ENCODE measurements at regions not wholly inside any gene's neighbourhood (a gene's known extent, or its start where the extent isn't known, plus 50 kb on each side); places are given as distances from the start of the nearest gene placed in this dataset.

DNA sequence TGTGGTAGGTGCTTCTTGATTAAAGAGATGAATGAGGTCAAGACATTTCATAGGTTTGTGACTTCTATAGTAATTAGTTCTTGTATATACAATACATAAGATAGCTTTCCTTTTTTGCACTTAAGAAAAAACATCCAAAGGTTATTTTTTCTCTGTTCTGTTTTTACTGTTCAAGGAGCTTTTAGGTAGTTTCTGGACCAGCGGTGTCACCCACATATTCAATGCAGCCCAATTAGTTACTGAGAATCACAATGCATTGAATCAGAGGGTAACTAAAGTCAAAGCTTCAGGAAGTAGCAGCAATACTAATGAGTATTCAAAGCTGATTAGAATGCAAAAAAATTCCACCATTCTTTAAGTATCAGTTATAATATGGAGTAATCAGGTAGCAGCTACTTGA lies 211.6 kb downstream of the SH2D1A start:
- no peak for FAIRE-seq
- TF ChIP-seq SPI1 (IDR thresholded peaks at IDR 0.05; ENCODE audit: low read depth, low read length) (no peak), POU2F2 (IDR thresholded peaks at IDR 0.05; ENCODE audit: low read depth, low read length) (no peak), PAX5 (IDR thresholded peaks at IDR 0.05; ENCODE audit: insufficient read depth, low read length, severe bottlenecking) (no peak), POLR2AphosphoS5 (IDR thresholded peaks at IDR 0.05; ENCODE audit: low read depth, low read length) (no peak), TAF1 (IDR thresholded peaks at IDR 0.05; ENCODE audit: low read depth, low read length) (no peak), POLR2A (IDR thresholded peaks at IDR 0.05; ENCODE audit: low read depth, low read length) (no peak)

DNA sequence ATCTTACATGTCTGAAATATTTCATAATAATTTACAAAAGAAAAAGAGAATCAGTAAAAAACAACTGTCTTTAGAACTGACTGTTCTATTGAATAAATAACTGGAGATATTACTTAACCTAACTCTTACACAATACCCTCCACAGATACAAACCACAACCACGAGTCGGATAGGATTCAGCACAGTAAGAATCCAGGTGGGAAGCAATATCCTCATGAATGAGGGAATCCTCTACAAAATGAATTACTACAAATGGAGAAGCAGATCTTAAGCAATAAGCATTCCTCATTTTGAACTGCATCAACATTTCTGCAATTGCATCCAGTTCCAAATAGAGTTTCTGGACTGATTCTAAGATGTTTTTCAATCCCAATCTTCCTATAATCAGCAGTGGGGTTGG lies 227.1 kb downstream of the SH2D1A start:
- DNase-seq (ENCODE audit: insufficient read length, low spot score) (no peak), FAIRE-seq (no peak)
- TF ChIP-seq TAF1 (IDR thresholded peaks at IDR 0.05; ENCODE audit: low read depth, low read length) (no peak), POLR2AphosphoS5 (IDR thresholded peaks at IDR 0.05; ENCODE audit: low read depth, low read length) (no peak), PAX5 (IDR thresholded peaks at IDR 0.05; ENCODE audit: insufficient read depth, low read length, severe bottlenecking) (no peak), POLR2A (IDR thresholded peaks at IDR 0.05; ENCODE audit: low read depth, low read length) (no peak), SPI1 (IDR thresholded peaks at IDR 0.05; ENCODE audit: low read depth, low read length) (no peak), POU2F2 (IDR thresholded peaks at IDR 0.05; ENCODE audit: low read depth, low read length) (no peak)

More for the DNA sequence above, 211.6 kb downstream of the SH2D1A start:
- DNase-seq (ENCODE audit: insufficient read length, low spot score) = no peak

DNA sequence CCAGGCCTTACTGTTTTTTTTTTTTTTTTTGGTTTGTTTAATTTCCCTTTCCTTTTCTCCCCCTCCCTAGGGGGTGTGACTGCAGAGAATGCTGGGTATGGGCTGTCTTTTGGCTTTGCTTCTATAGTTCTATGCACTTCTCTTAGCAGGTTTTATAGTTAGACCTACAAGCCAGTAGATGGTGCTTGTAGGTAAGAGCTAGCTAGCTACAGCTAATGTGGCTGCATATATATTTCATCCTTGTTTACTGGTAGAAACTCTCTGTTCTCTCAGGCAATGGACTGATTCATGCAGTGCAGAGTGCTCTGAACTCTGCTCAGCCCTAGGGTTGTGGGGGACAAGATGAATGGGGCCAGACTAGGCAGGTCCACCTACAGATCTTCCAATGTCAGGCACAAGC lies 246.4 kb downstream of the SH2D1A start:
- FAIRE-seq = no peak
- TF ChIP-seq POLR2A (IDR thresholded peaks at IDR 0.05; ENCODE audit: low read depth, low read length) = no peak
- TF ChIP-seq POLR2AphosphoS5 (IDR thresholded peaks at IDR 0.05; ENCODE audit: low read depth, low read length) = no peak
- no peak for TF ChIP-seq PAX5 (IDR thresholded peaks at IDR 0.05; ENCODE audit: insufficient read depth, low read length, severe bottlenecking)
- no peak for TF ChIP-seq TAF1 (IDR thresholded peaks at IDR 0.05; ENCODE audit: low read depth, low read length)
- no peak for TF ChIP-seq POU2F2 (IDR thresholded peaks at IDR 0.05; ENCODE audit: low read depth, low read length)
- no peak for TF ChIP-seq SPI1 (IDR thresholded peaks at IDR 0.05; ENCODE audit: low read depth, low read length)
- DNase-seq (ENCODE audit: insufficient read length, low spot score) = no peak

DNA sequence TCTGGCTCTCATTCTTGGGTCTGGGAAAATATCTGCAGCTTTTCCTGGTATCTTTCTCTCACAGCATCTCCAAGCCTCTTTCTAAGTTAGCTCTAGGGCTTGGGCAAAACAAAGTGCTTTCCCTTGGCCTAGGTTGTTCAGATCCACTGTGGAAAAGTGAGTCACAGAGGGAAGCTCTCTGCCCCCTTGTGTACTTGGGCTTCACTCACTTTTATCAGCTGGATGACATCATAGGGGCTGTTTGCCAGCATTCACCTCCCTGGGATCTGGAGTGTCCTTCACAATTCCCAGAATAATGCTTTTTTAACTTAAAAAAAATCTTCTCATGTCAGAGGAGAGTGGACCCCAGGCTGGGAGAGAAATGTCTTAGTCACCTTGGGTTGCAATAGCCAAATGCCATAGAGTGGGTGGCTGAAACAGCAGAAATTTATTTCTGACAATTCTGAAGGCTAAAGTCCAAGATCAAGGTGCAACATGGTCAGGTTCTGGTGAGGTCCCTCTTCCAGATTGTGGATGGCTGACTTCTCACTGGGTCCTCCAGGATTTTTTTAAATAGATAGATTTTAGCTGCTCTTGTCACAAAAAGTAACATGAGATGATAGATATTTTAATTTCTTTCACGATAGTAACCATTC lies 247.8 kb downstream of the SH2D1A start:
- TF ChIP-seq POLR2A (IDR thresholded peaks at IDR 0.05; ENCODE audit: low read depth, low read length) (no peak), POU2F2 (IDR thresholded peaks at IDR 0.05; ENCODE audit: low read depth, low read length) (no peak), POLR2AphosphoS5 (IDR thresholded peaks at IDR 0.05; ENCODE audit: low read depth, low read length) (no peak), PAX5 (IDR thresholded peaks at IDR 0.05; ENCODE audit: insufficient read depth, low read length, severe bottlenecking) (no peak), SPI1 (IDR thresholded peaks at IDR 0.05; ENCODE audit: low read depth, low read length) (no peak), TAF1 (IDR thresholded peaks at IDR 0.05; ENCODE audit: low read depth, low read length) (no peak)
- DNase-seq (ENCODE audit: insufficient read length, low spot score) (no peak), FAIRE-seq (no peak)

DNA sequence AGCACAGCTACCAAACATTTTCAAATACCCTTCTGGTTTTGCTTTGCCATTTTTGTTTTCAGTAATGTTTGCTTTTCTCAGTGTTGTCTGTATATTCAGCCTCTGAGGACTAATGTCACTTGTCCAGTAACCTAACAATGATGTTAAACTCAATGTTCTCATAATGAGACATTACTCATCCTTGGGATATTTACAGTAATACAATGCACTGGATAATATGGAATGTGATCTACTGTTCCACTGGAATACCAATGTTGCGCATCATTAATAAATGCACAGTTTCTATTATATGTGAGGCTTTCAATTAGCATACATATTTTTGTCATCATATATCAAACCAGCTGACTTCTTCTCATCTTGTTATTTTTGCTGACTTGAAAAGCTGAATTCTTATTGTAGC lies 259.1 kb downstream of the SH2D1A start:
- no peak for DNase-seq (ENCODE audit: insufficient read length, low spot score)
- TF ChIP-seq TAF1 (IDR thresholded peaks at IDR 0.05; ENCODE audit: low read depth, low read length) (no peak), POU2F2 (IDR thresholded peaks at IDR 0.05; ENCODE audit: low read depth, low read length) (no peak), POLR2A (IDR thresholded peaks at IDR 0.05; ENCODE audit: low read depth, low read length) (no peak)
- FAIRE-seq = no peak

DNA sequence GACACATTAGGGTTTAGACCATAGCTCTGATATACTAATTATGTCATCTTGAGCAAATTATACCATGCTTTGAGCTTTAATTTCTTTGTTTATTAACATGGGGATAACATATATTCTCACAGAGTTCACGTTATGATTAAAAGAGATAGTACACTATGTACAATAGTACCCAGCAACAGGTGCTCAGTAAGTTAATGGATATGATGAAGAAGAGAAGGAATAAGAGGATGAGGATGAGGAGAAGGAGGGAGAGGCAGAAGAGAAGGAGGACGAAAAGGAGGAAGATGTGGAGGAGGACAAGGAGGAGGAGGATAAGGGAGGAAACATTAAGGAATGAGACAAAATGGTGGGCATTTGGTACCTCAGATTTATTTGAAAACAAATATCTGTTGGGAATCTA lies 260.4 kb downstream of the SH2D1A start:
- DNase-seq (ENCODE audit: insufficient read length, low spot score) = no peak
- no peak for FAIRE-seq
- no peak for TF ChIP-seq TAF1 (IDR thresholded peaks at IDR 0.05; ENCODE audit: low read depth, low read length)
- TF ChIP-seq POLR2A (IDR thresholded peaks at IDR 0.05; ENCODE audit: low read depth, low read length) = no peak

DNA sequence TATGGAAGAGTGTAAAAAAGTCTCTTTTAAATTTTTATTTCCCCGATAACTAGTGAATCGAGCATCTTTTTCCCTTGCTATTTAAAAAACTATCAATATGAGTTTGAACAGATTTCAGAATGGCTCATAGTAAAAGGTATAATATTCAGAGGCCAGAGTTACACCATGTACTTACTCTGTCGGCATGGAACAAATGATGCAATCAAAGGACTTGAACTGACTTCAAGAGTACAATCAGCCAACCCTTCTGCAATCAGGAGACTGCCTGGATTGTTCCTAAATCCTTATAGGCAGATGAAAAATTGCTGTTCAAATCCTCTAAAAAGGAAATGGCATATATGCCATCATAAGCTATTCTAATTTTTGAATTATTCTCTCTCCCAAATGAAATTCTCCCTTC lies 273.3 kb downstream of the SH2D1A start:
- FAIRE-seq (no peak), DNase-seq (ENCODE audit: insufficient read length, low spot score) (no peak)
- TF ChIP-seq SPI1 (IDR thresholded peaks at IDR 0.05; ENCODE audit: low read depth, low read length) (no peak), TAF1 (IDR thresholded peaks at IDR 0.05; ENCODE audit: low read depth, low read length) (no peak), PAX5 (IDR thresholded peaks at IDR 0.05; ENCODE audit: insufficient read depth, low read length, severe bottlenecking) (no peak), POLR2A (IDR thresholded peaks at IDR 0.05; ENCODE audit: low read depth, low read length) (no peak), POLR2AphosphoS5 (IDR thresholded peaks at IDR 0.05; ENCODE audit: low read depth, low read length) (no peak), POU2F2 (IDR thresholded peaks at IDR 0.05; ENCODE audit: low read depth, low read length) (no peak)

DNA sequence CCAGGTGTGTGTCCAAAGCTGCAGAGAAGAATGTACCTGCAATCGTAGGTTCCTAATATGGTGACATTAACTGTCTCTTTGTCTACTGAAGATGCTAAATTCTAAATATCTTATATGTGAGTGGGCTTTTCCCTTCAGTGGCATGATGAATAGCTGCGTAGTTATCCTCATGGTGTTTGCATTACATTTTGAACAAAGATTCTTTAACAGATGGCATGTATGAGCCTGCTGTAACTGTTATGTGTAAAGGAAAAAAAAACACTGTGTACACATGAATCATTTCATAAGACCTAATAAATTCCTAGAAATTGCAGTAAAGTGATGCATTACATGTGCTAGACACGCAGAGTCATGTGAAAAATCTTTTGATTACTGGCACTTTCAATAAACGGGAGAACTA lies 288.0 kb downstream of the SH2D1A start:
- DNase-seq (ENCODE audit: insufficient read length, low spot score) (no peak), FAIRE-seq (no peak)
- TF ChIP-seq POLR2A (IDR thresholded peaks at IDR 0.05; ENCODE audit: low read depth, low read length) (no peak), PAX5 (IDR thresholded peaks at IDR 0.05; ENCODE audit: insufficient read depth, low read length, severe bottlenecking) (no peak), SPI1 (IDR thresholded peaks at IDR 0.05; ENCODE audit: low read depth, low read length) (no peak), POLR2AphosphoS5 (IDR thresholded peaks at IDR 0.05; ENCODE audit: low read depth, low read length) (no peak), POU2F2 (IDR thresholded peaks at IDR 0.05; ENCODE audit: low read depth, low read length) (no peak), TAF1 (IDR thresholded peaks at IDR 0.05; ENCODE audit: low read depth, low read length) (no peak)

DNA sequence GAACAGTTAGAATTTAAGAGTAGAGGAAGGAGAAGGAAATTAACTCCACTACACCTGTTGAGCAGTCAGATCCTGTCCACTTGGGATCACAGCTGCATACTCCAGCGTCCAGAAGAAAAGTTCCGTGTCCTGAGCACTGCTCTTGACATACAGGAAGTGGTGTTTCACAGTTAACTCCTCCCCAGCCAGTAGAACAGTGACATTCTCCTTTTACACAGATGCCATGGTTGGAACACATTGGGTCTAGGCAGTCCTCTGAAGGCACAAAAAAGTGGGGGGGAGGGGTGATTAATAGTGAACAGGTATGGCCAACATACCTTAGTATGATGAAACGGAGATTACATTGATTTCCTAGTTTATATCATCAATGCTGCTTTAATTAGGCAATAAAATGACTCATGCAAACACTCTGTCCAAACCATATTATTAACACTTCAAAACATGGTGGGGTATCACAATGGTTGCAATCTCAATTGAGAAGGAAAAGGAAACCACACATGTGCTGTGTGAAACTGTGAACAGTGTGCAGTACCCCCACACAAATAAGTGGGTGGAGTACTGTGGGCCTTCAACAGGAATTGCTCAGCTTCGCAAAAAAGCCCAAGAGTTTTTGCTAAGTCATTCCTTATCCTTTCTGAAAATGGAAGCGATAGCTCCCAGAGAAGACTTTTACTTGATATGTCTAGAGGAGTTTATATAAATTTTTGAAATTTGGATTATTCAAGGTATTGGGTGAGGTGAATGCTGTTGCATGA lies 295.6 kb downstream of the SH2D1A start:
- no peak for DNase-seq (ENCODE audit: insufficient read length, low spot score)
- FAIRE-seq = no peak
- TF ChIP-seq POLR2AphosphoS5 (IDR thresholded peaks at IDR 0.05; ENCODE audit: low read depth, low read length) (no peak), POLR2A (IDR thresholded peaks at IDR 0.05; ENCODE audit: low read depth, low read length) (no peak), TAF1 (IDR thresholded peaks at IDR 0.05; ENCODE audit: low read depth, low read length) (no peak), PAX5 (IDR thresholded peaks at IDR 0.05; ENCODE audit: insufficient read depth, low read length, severe bottlenecking) (no peak), SPI1 (IDR thresholded peaks at IDR 0.05; ENCODE audit: low read depth, low read length) (no peak), POU2F2 (IDR thresholded peaks at IDR 0.05; ENCODE audit: low read depth, low read length) (no peak)

DNA sequence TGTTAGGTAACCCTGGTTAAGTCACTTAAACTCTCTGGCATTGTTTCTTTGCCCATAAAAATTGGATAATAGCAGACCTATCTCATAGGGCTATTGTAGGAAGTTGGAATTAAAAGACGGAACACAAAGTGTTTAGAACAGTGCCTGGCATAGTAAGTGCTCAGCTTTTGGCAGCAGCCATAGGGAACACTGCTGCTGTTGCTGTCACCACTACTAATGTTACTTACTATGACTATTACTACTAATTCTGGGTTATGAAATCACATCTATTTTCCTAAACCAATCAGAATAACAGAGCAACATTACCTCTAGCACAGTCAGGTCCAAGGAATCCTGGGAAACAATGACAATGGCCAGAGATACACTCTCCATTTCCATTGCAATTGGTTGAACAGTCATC lies 300.0 kb downstream of the SH2D1A start:
- DNase-seq (ENCODE audit: insufficient read length, low spot score) = no peak
- no peak for FAIRE-seq
- TF ChIP-seq POLR2A (IDR thresholded peaks at IDR 0.05; ENCODE audit: low read depth, low read length) = no peak
- TF ChIP-seq TAF1 (IDR thresholded peaks at IDR 0.05; ENCODE audit: low read depth, low read length) = no peak
- TF ChIP-seq PAX5 (IDR thresholded peaks at IDR 0.05; ENCODE audit: insufficient read depth, low read length, severe bottlenecking) = no peak
- TF ChIP-seq POLR2AphosphoS5 (IDR thresholded peaks at IDR 0.05; ENCODE audit: low read depth, low read length) = no peak

All from GM12891 (cell line).